ENCODE measurements at regions not wholly inside any gene's neighbourhood (a gene's known extent, or its start where the extent isn't known, plus 50 kb on each side); places are given as distances from the start of the nearest gene placed in this dataset.

- 64% methylated on average over 8 of the region's 8 CpGs for WGBS (ENCODE audit: low lambda C conversion rate, missing lambda C conversion rate)
- no peak overlapping the region for H3K4me2 ChIP-seq
These were observed 450.8 kb upstream of the WWC1 start for GRCh38 chr5:167840527-167841130.

GRCh38 chr5:167843881-167844572 is 447.4 kb upstream of the WWC1 start:
- H4K20me1 ChIP-seq (ENCODE audit: insufficient read depth, poor library complexity, severe bottlenecking), result no peaks in the 10 kb centered on the region
- no peak for DNase-seq (ENCODE audit: low spot score)
- no peaks in the 10 kb centered on the region for H3K4me1 ChIP-seq (ENCODE audit: insufficient read depth)
- H3K27ac ChIP-seq, result no peak overlapping the region
- no peaks in the 10 kb centered on the region for H3K79me2 ChIP-seq
- H3K4me3 ChIP-seq, result no peak overlapping the region
- TF ChIP-seq EZH2 (IDR thresholded peaks at IDR 0.05; ENCODE audit: borderline replicate concordance), result no peak
- TF ChIP-seq, protein P1, sequence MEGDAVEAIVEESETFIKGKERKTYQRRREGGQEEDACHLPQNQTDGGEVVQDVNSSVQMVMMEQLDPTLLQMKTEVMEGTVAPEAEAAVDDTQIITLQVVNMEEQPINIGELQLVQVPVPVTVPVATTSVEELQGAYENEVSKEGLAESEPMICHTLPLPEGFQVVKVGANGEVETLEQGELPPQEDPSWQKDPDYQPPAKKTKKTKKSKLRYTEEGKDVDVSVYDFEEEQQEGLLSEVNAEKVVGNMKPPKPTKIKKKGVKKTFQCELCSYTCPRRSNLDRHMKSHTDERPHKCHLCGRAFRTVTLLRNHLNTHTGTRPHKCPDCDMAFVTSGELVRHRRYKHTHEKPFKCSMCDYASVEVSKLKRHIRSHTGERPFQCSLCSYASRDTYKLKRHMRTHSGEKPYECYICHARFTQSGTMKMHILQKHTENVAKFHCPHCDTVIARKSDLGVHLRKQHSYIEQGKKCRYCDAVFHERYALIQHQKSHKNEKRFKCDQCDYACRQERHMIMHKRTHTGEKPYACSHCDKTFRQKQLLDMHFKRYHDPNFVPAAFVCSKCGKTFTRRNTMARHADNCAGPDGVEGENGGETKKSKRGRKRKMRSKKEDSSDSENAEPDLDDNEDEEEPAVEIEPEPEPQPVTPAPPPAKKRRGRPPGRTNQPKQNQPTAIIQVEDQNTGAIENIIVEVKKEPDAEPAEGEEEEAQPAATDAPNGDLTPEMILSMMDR (IDR thresholded peaks at IDR 0.05; ENCODE audit: poor library complexity), result no peak
- TF ChIP-seq EZH2phosphoT487 (IDR thresholded peaks at IDR 0.05; ENCODE audit: low read depth, severe bottlenecking, unreplicated experiment), result no peak
- 71% methylated on average over 4 of the region's 4 CpGs for WGBS (ENCODE audit: low lambda C conversion rate, missing lambda C conversion rate)
- no peaks in the 10 kb centered on the region for H3K36me3 ChIP-seq (replicated peaks; ENCODE audit: insufficient read depth, low read depth)
- no peak overlapping the region for H2AFZ ChIP-seq
- H3K9me2 ChIP-seq (replicated peaks; ENCODE audit: insufficient read depth), result no peaks in the 10 kb centered on the region
- no peak overlapping the region for H3K4me2 ChIP-seq
- no peaks in the 10 kb centered on the region for H3K27me3 ChIP-seq
- no peaks in the 10 kb centered on the region for H3K9me3 ChIP-seq (ENCODE audit: low read depth)

More at GRCh38 chr5:167840527-167841130, 450.8 kb upstream of the WWC1 start:
- Histone ChIP-seq H4K20me1 (ENCODE audit: insufficient read depth, poor library complexity, severe bottlenecking) (no peaks in the 10 kb centered on the region), H3K27me3 (no peaks in the 10 kb centered on the region), H3K9me2 (replicated peaks; ENCODE audit: insufficient read depth) (no peaks in the 10 kb centered on the region), H3K36me3 (replicated peaks; ENCODE audit: insufficient read depth, low read depth) (no peaks in the 10 kb centered on the region), H3K4me1 (ENCODE audit: insufficient read depth) (no peaks in the 10 kb centered on the region), H3K79me2 (no peaks in the 10 kb centered on the region), H3K4me3 (no peak overlapping the region), H2AFZ (no peak overlapping the region), H3K9me3 (ENCODE audit: low read depth) (no peaks in the 10 kb centered on the region), H3K27ac (no peak overlapping the region)
- no peak for DNase-seq (ENCODE audit: low spot score)
- TF ChIP-seq EZH2phosphoT487 (IDR thresholded peaks at IDR 0.05; ENCODE audit: low read depth, severe bottlenecking, unreplicated experiment), result no peak
- TF ChIP-seq, protein P1 (IDR thresholded peaks at IDR 0.05; ENCODE audit: poor library complexity), result no peak
- TF ChIP-seq EZH2 (IDR thresholded peaks at IDR 0.05; ENCODE audit: borderline replicate concordance), result no peak

DNA sequence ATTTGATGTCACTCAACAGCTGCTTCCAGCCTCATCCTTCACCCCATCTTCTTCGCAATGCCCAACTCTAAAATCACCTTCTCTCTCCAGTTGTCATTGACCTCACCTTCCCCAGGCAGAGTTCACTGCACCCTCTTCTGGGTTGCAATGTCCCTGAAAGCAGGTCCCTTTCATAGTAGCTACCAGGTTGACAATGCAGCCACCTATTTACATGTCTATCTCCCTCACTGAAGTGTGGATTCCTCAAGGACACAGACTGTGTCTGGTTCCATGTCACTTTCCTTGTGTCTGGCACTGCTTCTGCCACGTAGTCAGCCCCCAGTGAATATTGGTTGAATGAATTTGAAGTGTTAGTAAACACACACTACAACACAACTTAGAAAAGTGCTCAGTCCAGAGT is 445.5 kb upstream of the WWC1 start:
- H3K4me1 ChIP-seq (ENCODE audit: insufficient read depth), result peaks cover 4% of the 10 kb centered on the region
- no peaks in the 10 kb centered on the region for H3K79me2 ChIP-seq
- TF ChIP-seq EZH2phosphoT487 (IDR thresholded peaks at IDR 0.05; ENCODE audit: low read depth, severe bottlenecking, unreplicated experiment) (no peak), EZH2 (IDR thresholded peaks at IDR 0.05; ENCODE audit: borderline replicate concordance) (no peak)
- TF ChIP-seq, protein P1 (IDR thresholded peaks at IDR 0.05; ENCODE audit: poor library complexity), result no peak
- H4K20me1 ChIP-seq (ENCODE audit: insufficient read depth, poor library complexity, severe bottlenecking), result no peaks in the 10 kb centered on the region
- WGBS (ENCODE audit: low lambda C conversion rate, missing lambda C conversion rate), result 57% methylated on average over 2 of the region's 2 CpGs
- no peak for DNase-seq (ENCODE audit: low spot score)
- no peaks in the 10 kb centered on the region for H3K27me3 ChIP-seq
- no peak overlapping the region for H3K27ac ChIP-seq
- no peak overlapping the region for H3K4me2 ChIP-seq
- no peaks in the 10 kb centered on the region for H3K9me2 ChIP-seq (replicated peaks; ENCODE audit: insufficient read depth)
- no peaks in the 10 kb centered on the region for H3K9me3 ChIP-seq (ENCODE audit: low read depth)
- H3K4me3 ChIP-seq, result no peak overlapping the region
- H2AFZ ChIP-seq, result no peak overlapping the region
- H3K36me3 ChIP-seq (replicated peaks; ENCODE audit: insufficient read depth, low read depth), result no peaks in the 10 kb centered on the region

Data from hepatocyte (in vitro differentiated cells).